HG02759 (cell line): ENCODE measurements at regions not wholly inside any gene's neighbourhood (a gene's known extent, or its start where the extent isn't known, plus 50 kb on each side); places are given as distances from the start of the nearest gene placed in this dataset.

Experiments used
- ATAC-seq: cut with Tn5 transposase; IDR thresholded peaks from one replicate; pipeline ENCODE4 v1.9.1; 2021; ENCODE audit warnings: mild to moderate bottlenecking, moderate library complexity; ENCODE audit not compliant: unreplicated experiment

DNA sequence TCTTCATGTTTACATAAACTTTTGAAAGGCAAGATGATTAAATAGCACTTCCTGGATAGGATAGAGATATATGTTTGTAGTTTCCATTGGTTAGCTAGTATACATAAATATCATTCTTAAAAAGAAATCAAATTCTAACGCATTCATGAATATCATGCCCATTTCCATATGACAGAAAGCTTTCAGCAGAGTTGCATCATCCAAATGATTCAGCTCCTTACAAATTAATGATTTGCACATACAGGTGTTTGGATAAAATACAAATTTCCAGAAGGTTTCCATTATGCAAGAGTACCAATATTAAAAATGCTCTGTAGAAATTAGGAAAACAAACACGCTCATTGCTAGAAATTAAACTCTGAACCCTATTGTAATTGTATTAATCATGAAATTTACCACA is 264.4 kb downstream of the FOXG1 start:
- ATAC-seq, result no peak

DNA sequence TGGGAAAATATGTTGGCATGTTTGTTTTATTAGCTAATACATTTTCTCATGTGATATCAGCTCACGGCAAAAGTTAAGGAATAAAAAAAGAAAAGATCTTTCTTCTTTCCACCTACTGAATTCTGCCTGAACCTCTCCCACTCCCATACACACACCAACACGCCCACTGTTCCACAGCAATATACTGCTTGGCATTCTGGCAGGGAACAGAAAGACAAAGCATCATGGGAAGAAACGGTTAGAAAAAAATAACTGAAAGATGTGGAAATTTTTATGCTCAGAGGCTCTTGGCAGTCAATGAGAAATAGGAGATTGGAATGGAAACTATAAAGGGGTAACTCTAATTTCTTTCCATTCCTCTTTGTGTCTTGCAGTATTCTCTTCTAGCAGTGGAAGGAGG is 268.5 kb downstream of the FOXG1 start:
- no peak for ATAC-seq

DNA sequence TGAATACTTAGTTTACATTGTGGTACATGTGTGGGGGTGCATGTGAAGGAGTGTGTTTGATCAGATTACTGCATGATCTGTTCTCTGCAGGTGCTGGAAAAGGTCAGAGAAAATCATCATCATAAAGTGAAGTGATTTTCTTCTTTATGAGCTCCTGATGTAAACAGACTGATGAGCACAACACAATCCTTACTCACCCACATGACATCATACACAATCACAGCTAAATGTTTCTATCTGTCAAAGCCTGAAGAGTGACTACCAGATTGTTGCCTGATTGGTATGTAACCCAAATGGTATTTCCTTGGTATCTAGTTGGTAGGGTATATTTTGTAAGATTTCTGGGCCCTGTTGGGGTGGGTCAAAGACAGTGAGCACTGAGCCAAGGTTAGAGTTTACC is 270.8 kb downstream of the FOXG1 start:
- ATAC-seq, result no peak

GRCh38 chr14:29039171-29039570 is 272.6 kb downstream of the FOXG1 start:
- no peak for ATAC-seq

- ATAC-seq, result no peak
Measured at GRCh38 chr14:29042551-29042950, 276.0 kb downstream of the FOXG1 start.

DNA sequence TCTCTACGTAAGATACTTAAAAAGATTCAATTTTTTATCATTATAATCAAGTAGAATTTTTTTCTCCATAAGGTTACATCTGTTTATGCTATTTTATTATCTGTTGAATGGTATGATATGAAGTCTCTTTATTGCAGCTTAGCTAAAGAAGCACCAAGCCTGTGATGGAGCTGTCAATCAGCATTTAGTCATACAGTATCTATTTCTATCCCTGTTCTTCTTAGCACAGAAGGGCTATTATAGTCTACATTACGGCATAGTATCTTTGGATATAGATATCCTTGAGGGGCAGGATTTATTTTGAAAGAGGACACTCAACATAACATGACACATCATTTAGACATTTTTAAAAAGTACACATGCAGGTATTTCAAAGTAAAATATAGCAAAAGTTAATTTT is 277.1 kb downstream of the FOXG1 start:
- ATAC-seq, result no peak

DNA sequence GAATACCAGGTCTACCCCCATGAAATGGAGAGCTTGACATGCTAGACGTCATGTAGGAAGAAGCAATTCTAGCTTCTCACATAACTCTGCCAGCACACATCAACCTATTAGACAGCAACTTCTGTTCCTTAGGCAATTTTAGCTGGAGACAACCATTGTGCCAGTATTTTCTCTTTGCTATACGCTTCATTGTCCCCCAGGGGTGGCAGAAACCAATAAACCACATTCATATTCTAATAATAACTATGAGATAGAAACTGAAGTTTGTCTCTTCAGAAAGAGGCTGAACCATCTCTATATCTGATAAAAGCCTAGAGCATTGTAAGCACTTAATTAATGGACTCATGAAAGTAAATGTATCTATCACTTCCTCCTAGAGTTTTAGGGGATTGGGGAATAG is 278.6 kb downstream of the FOXG1 start:
- ATAC-seq, result no peak

GRCh38 chr14:29054119-29054518 is 287.5 kb downstream of the FOXG1 start:
- no peak for ATAC-seq

GRCh38 chr14:29056041-29056566 is 289.5 kb downstream of the FOXG1 start:
- no peak for ATAC-seq

GRCh38 chr14:29061702-29062101 is 295.1 kb downstream of the FOXG1 start:
- ATAC-seq, result no peak

GRCh38 chr14:29062466-29062865 is 295.9 kb downstream of the FOXG1 start:
- ATAC-seq, result no peak

DNA sequence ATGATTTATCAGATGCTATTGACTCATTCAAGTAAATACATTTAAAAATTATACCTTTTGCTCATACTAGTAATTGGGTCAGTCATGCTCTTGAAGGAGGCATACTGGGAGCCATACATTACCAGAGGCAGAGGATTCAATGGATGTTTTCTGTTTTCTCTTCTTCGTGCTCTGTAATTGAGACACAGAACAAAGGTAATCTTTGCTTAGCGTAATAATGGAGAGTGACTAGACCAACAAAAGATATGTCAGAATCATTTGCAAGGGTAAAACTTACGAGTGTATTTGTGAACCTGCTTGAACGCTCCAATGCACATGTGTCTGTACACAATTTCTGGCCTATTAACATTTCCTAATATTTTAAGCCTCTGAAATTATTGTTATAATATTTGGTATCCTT is 296.4 kb downstream of the FOXG1 start:
- no peak for ATAC-seq

DNA sequence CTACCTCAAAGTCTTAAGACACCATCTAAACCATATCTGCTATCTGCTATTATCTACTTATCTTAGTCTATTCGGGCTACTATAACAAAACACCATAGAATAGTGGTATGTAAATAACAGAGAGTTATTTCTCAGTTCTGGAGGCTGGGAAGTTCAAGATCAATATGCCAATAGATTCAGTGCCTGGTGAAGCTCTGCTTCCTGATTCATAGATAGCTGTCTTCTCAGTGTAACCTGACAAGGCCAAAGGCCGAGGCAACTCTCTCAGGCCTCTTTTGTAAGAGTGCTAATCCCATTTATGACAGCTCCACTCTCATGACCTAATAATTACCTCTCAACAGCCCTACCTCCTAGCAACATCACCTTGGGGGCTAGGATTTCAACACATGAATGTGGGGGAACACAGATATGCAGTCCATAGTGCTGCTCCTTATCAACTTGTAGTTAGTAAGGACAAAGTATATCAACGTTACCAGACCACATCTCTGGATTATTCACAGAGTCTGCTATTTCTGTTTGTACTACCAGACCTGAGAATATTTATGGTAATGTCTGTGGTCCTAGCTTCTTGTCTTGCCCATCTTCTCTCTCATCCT is 297.8 kb downstream of the FOXG1 start:
- ATAC-seq, result no peak

GRCh38 chr14:29069228-29069627 is 302.6 kb downstream of the FOXG1 start:
- no peak for ATAC-seq

DNA sequence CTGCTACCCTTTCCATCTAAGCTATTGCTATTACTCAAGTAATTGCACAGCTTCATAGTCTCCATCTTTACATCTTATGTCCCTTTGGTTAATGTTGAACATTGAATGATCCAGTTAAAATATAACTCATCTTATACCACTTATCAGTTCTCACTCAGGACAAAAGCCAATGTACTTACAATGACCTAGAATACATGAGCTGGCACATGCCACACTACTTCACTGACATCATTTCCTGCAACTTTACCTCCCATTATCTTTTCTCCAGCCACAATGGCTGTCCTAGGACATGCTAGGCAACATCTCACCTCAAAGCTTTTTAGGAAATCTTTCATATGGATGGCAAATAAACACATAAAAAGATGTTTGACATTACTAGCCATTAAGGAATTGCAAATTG is 309.2 kb downstream of the FOXG1 start:
- ATAC-seq, result no peak

DNA sequence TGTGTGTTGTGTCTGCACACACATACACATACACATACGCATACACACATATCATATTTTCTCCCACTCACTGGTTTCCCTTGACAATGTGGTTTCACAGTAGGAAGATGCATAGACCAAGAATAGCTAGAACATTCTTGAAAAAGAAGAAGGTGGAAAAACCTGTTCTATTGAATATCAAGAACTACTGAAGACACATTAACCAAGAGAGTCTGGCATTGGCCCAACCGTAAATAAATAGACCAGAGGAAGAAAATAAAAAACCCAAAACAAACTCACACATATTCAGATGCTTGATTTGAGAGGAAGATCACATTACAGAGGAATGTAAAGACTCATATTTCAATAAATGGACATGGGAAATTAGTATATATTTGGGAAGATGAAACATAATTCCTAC is 311.3 kb downstream of the FOXG1 start:
- no peak for ATAC-seq

- ATAC-seq, result no peak
Measured at GRCh38 chr14:29078810-29079522, 312.4 kb downstream of the FOXG1 start.

DNA sequence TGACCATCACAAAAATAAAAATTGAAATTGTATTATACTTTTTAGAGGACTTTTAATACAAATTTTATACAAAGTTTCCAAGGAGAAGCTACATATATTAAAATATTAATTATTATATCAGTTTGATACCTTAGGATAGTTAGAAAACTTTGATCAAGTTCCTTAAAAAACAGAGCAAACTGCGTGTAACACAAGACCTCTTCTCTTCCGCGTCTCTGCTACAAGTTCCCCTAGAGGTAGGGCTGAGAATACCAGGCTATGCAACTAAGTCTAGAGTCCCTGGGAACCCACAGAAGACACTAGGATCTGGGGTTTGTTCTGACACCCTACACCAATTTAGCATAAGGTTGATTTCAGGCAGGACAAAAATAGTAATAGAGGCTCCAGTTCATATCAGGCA is 319.0 kb downstream of the FOXG1 start:
- ATAC-seq, result peak; percentile 55

GRCh38 chr14:29089849-29090248 is 323.3 kb downstream of the FOXG1 start:
- no peak for ATAC-seq

DNA sequence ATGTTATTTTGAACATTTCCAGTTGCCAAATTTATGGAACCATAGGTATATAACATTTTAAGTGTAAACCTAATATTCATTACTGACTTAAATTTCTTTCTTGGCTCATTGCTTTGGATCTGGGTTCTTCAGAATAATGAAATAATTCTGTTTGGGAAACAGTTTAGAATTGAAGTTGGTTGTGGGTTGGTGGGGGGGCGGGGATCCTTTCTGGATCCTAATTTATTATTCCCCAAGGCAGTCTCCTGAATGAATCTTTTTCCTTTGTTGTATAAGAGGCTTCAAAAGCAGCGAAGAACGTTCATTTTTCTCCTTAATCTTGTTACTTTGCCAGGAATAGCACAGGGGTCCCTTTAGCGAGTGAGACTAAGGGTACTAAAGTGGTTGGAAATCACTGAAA is 325.5 kb downstream of the FOXG1 start:
- ATAC-seq, result no peak

GRCh38 chr14:29097476-29097875 is 330.9 kb downstream of the FOXG1 start:
- ATAC-seq, result no peak

- no peak for ATAC-seq
Measured at GRCh38 chr14:29098656-29099055, 332.1 kb downstream of the FOXG1 start.

DNA sequence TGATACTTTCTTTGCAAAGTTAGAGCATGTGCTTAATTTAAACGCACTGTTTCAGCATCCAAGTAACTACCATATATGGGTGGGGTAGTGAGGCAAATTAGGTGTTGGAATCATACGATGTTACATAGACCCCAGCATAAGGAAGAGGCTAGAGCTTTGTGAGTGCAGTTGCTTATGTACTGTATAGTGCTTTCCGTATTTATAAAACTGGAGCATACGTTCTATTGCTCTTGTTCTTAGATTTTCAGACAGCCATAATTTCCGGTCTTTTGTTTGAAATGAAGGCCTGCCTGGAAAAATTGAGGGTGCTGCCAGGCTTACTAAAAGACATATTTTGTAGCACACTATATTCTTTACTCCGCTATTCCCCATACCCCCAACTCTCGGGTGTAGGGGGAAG is 335.7 kb downstream of the FOXG1 start:
- ATAC-seq, result no peak
